Renal cortex interstitium (tissue), 11 donors: ENCODE measurements at regions not wholly inside any gene's neighbourhood (a gene's known extent, or its start where the extent isn't known, plus 50 kb on each side); places are given as distances from the start of the nearest gene placed in this dataset.

Source experiments
- DNase-seq, 11 donors: peaks; one replicate each; pipeline ENCODE4 v3.0.0-alpha.2; 2013; ENCODE audit warnings: low read depth in 9 of 11, low spot score in 4 of 11; ENCODE audit errors: extremely low read depth in 1 of 11

GRCh38 chr12:89918172-89918846, 209.7 kb upstream of the ATP2B1 start:
- DNase-seq, result no peak

- no peak for DNase-seq
Measured at GRCh38 chr12:89909753-89910152, 201.1 kb upstream of the ATP2B1 start.

GRCh38 chr12:89907659-89908058, 199.0 kb upstream of the ATP2B1 start:
- DNase-seq, result peak in 7 of 11 donors; percentile 14 to 54 (median 26)

GRCh38 chr12:89906824-89907223, 198.2 kb upstream of the ATP2B1 start:
- DNase-seq, result no peak

- no peak for DNase-seq
Measured at GRCh38 chr12:89906178-89906577, 197.5 kb upstream of the ATP2B1 start.

GRCh38 chr12:89901906-89902642, 193.4 kb upstream of the ATP2B1 start:
- no peak for DNase-seq

GRCh38 chr12:89901319-89901718, 192.7 kb upstream of the ATP2B1 start:
- no peak for DNase-seq

GRCh38 chr12:89899651-89900050, 191.0 kb upstream of the ATP2B1 start:
- DNase-seq, result no peak

GRCh38 chr12:89895591-89895990, 187.0 kb upstream of the ATP2B1 start:
- no peak for DNase-seq

GRCh38 chr12:89895101-89895500, 186.5 kb upstream of the ATP2B1 start:
- DNase-seq, result no peak

- no peak for DNase-seq
Measured at GRCh38 chr12:89893972-89894706, 185.5 kb upstream of the ATP2B1 start.

GRCh38 chr12:89892436-89892835, 183.8 kb upstream of the ATP2B1 start:
- DNase-seq, result no peak

- no peak for DNase-seq
Measured at GRCh38 chr12:89891933-89892332, 183.3 kb upstream of the ATP2B1 start.

- DNase-seq, result no peak
Measured at GRCh38 chr12:89890161-89890560, 181.5 kb upstream of the ATP2B1 start.

- DNase-seq, result no peak
Measured at GRCh38 chr12:89889062-89889461, 180.4 kb upstream of the ATP2B1 start.

- no peak for DNase-seq
Measured at GRCh38 chr12:89884952-89885351, 176.3 kb upstream of the ATP2B1 start.

- DNase-seq, result peak in 1 of 11 donors; percentile 47
Measured at GRCh38 chr12:89884416-89884898, 175.8 kb upstream of the ATP2B1 start.

GRCh38 chr12:89883630-89884389, 175.2 kb upstream of the ATP2B1 start:
- DNase-seq, result no peak

- DNase-seq, result no peak
Measured at GRCh38 chr12:89882792-89883191, 174.2 kb upstream of the ATP2B1 start.
